Panc1 (cell line): ENCODE measurements at regions not wholly inside any gene's neighbourhood (a gene's known extent, or its start where the extent isn't known, plus 50 kb on each side); places are given as distances from the start of the nearest gene placed in this dataset.

Experiments used
- CTCF ChIP-seq: fragments of 450-650 bp; IDR thresholded peaks from 2 replicates; pipeline ENCODE4 v1.5.1; 2017; ENCODE audit warnings: mild to moderate bottlenecking
- POLR2AphosphoS5 ChIP-seq: IDR thresholded peaks from 2 replicates; pipeline ENCODE4 v1.6.1; 2012; ENCODE audit warnings: mild to moderate bottlenecking, low read depth, low read length, moderate library complexity

- TF ChIP-seq POLR2AphosphoS5 (no peak), CTCF (no peak)
Observed at GRCh38 chr2:122062506-122062905, 307.1 kb downstream of the TSN start.
